Activated CD8-positive, alpha-beta memory T cell treated with anti-CD3 and anti-CD28 coated beads, Interleukin-2, amount 50 U/mL, for 48 hours (primary cell): ENCODE measurements at regions not wholly inside any gene's neighbourhood (a gene's known extent, or its start where the extent isn't known, plus 50 kb on each side); places are given as distances from the start of the nearest gene placed in this dataset.
"Not testable (repeated sequence)": the region's sequence is repeated elsewhere in the genome, so short reads cannot be mapped to it uniquely, and the experiment has no call there.

Experiments used
- DNase-seq: peaks from one replicate; pipeline ENCODE4 v3.0.0-alpha.2; 2020

GRCh38 chr1:227411066-227411465, 92.8 kb upstream of the CDC42BPA start:
- DNase-seq = no peak

GRCh38 chr1:227406332-227406731, 88.0 kb upstream of the CDC42BPA start:
- not testable (repeated sequence) for DNase-seq

- no peak for DNase-seq
Observed at GRCh38 chr1:227403535-227403934, 85.2 kb upstream of the CDC42BPA start.

GRCh38 chr1:227401562-227402342, 83.5 kb upstream of the CDC42BPA start:
- no peak for DNase-seq

- DNase-seq = no peak
Observed at GRCh38 chr1:227399152-227399730, 80.9 kb upstream of the CDC42BPA start.

GRCh38 chr1:227397354-227397978, 79.2 kb upstream of the CDC42BPA start:
- no peak for DNase-seq

- no peak for DNase-seq
Observed at GRCh38 chr1:227396539-227397353, 78.5 kb upstream of the CDC42BPA start.

GRCh38 chr1:227395426-227396028, 77.2 kb upstream of the CDC42BPA start:
- no peak for DNase-seq

GRCh38 chr1:227392984-227393764, 74.9 kb upstream of the CDC42BPA start:
- DNase-seq = no peak

- no peak for DNase-seq
Observed at GRCh38 chr1:227391879-227392278, 73.6 kb upstream of the CDC42BPA start.

- DNase-seq = no peak
Observed at GRCh38 chr1:227391211-227391610, 72.9 kb upstream of the CDC42BPA start.

GRCh38 chr1:227390525-227390924, 72.2 kb upstream of the CDC42BPA start:
- DNase-seq = no peak

- no peak for DNase-seq
Observed at GRCh38 chr1:227388214-227389168, 70.2 kb upstream of the CDC42BPA start.

GRCh38 chr1:227379555-227379892, 61.2 kb upstream of the CDC42BPA start:
- DNase-seq = no peak

- DNase-seq = no peak
Observed at GRCh38 chr1:227378871-227379554, 60.7 kb upstream of the CDC42BPA start.

GRCh38 chr1:227378181-227378580, 59.9 kb upstream of the CDC42BPA start:
- no peak for DNase-seq

- no peak for DNase-seq
Observed at GRCh38 chr1:227374846-227375245, 56.6 kb upstream of the CDC42BPA start.

GRCh38 chr1:227372726-227373130, 54.4 kb upstream of the CDC42BPA start:
- no peak for DNase-seq

- DNase-seq = no peak
Observed at GRCh38 chr1:227370533-227371254, 52.4 kb upstream of the CDC42BPA start.
